H1 (cell line): ENCODE measurements at regions not wholly inside any gene's neighbourhood (a gene's known extent, or its start where the extent isn't known, plus 50 kb on each side); places are given as distances from the start of the nearest gene placed in this dataset.

Source experiments
- EP300 ChIP-seq, 2 experiments: IDR thresholded peaks; 1 replicate in 1 of 2; 2 replicates in 1 of 2; pipeline ENCODE4 v1.6.1; 2011 to 2012; ENCODE audit warnings: low read depth in 2 of 2, low read length in 2 of 2, mild to moderate bottlenecking in 2 of 2, borderline replicate concordance in 1 of 2, inconsistent platforms in 1 of 2, moderate library complexity in 1 of 2
- EZH2 ChIP-seq: fragments of 200-600 bp; sonication (generic); IDR thresholded peaks from 2 replicates; pipeline ENCODE4 v1.7.1; 2012; ENCODE audit warnings: low read depth, mild to moderate bottlenecking, moderate library complexity, low read length, inconsistent platforms; ENCODE audit not compliant: severe bottlenecking
- HDAC6 ChIP-seq: IDR thresholded peaks from one replicate; pipeline ENCODE4 v1.7.1; 2012; ENCODE audit warnings: low read depth, mild to moderate bottlenecking, inconsistent platforms, low read length, moderate library complexity
- JUND ChIP-seq: IDR thresholded peaks from 2 replicates; pipeline ENCODE4 v1.6.1; 2011; ENCODE audit warnings: mild to moderate bottlenecking, improper control_type of control experiment, low read length
- KDM1A ChIP-seq: fragments of 200-600, 300-600 bp; sonication (generic); IDR thresholded peaks from 2 replicates; pipeline ENCODE4 v1.7.1; 2016; ENCODE audit warnings: mild to moderate bottlenecking, low read length, borderline replicate concordance
- POLR2A ChIP-seq, 2 experiments: IDR thresholded peaks; 1 replicate in 1 of 2; 2 replicates in 1 of 2; pipeline ENCODE4 v1.6.1; 2011; ENCODE audit warnings: low read depth in 2 of 2, low read length in 2 of 2, mild to moderate bottlenecking in 2 of 2; ENCODE audit errors: control extremely low read depth in 1 of 2
- RFX5 ChIP-seq: IDR thresholded peaks from 2 replicates; pipeline ENCODE4 v1.6.1; 2011; ENCODE audit warnings: low read depth, low read length, improper control_type of control experiment, borderline replicate concordance
- RXRA ChIP-seq: IDR thresholded peaks from 2 replicates; pipeline ENCODE4 v1.6.1; 2011; ENCODE audit warnings: low read depth, mild to moderate bottlenecking, low read length, moderate library complexity; ENCODE audit not compliant: insufficient read depth
- TF ChIP-seq, protein P1 (sequence below), 3 experiments: IDR thresholded peaks; 1 replicate in 2 of 3; 2 replicates in 1 of 3; pipeline versions ENCODE4 v1.5.1 to v1.6.1; 2011; ENCODE audit warnings: low read length in 3 of 3, mild to moderate bottlenecking in 3 of 3, inconsistent platforms in 2 of 3, low read depth in 1 of 3, moderate library complexity in 1 of 3; ENCODE audit not compliant: insufficient read depth in 1 of 3; ENCODE audit errors: control extremely low read depth in 1 of 3
- TF ChIP-seq, protein P2 (sequence below): IDR thresholded peaks from 2 replicates; pipeline ENCODE4 v1.6.1; 2011; ENCODE audit warnings: low read depth, mild to moderate bottlenecking, low read length; ENCODE audit not compliant: insufficient read depth

DNA sequence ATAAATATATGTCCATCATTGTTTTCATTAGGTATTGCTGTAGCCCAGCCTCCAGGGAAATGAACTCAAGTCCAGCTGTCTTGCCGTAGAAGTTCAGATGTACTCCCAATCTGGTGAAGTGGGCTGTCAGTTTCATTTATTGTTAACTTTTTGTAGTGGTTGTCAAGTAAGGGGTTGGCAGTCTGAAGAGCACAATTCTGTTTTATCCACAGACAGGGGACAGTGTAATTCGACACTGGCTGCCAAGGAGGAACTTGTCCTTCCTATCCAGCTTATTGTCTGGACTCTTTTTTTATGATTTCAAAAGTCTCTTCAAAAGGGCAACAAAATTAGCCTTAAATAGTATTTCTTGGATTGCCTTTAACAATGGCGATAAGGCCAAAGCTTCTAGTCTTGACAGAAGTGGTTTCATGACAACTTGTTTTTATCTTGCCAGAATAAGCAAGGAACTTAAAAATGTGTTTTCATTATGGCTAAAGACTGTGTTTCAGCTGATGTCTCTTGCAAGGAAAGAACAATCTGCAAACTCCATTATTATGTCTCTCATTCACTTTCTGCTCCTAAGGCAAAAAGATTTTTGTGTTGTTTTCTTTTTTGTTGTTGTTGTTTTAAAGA lies 73.9 kb upstream of the TANC2 start:
- TF ChIP-seq, protein P1, sequence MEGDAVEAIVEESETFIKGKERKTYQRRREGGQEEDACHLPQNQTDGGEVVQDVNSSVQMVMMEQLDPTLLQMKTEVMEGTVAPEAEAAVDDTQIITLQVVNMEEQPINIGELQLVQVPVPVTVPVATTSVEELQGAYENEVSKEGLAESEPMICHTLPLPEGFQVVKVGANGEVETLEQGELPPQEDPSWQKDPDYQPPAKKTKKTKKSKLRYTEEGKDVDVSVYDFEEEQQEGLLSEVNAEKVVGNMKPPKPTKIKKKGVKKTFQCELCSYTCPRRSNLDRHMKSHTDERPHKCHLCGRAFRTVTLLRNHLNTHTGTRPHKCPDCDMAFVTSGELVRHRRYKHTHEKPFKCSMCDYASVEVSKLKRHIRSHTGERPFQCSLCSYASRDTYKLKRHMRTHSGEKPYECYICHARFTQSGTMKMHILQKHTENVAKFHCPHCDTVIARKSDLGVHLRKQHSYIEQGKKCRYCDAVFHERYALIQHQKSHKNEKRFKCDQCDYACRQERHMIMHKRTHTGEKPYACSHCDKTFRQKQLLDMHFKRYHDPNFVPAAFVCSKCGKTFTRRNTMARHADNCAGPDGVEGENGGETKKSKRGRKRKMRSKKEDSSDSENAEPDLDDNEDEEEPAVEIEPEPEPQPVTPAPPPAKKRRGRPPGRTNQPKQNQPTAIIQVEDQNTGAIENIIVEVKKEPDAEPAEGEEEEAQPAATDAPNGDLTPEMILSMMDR (IDR thresholded peaks at IDR 0.05; ENCODE audit: control extremely low read depth in 1 of 3, insufficient read depth in 1 of 3, low read depth in 1 of 3, low read length in 3 of 3): no peak
- TF ChIP-seq POLR2A (IDR thresholded peaks at IDR 0.05; ENCODE audit: control extremely low read depth in 1 of 2, low read depth in 2 of 2, low read length in 2 of 2) (no peak), KDM1A (no peak), EP300 (IDR thresholded peaks at IDR 0.05; ENCODE audit: borderline replicate concordance in 1 of 2, low read depth in 2 of 2, low read length in 2 of 2) (no peak), RFX5 (no peak), EZH2 (no peak), HDAC6 (no peak), RXRA (no peak), JUND (no peak)
- TF ChIP-seq, protein P2, sequence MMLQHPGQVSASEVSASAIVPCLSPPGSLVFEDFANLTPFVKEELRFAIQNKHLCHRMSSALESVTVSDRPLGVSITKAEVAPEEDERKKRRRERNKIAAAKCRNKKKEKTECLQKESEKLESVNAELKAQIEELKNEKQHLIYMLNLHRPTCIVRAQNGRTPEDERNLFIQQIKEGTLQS: no peak
